SU-DHL-6 (cell line): ENCODE measurements at regions not wholly inside any gene's neighbourhood (a gene's known extent, or its start where the extent isn't known, plus 50 kb on each side); places are given as distances from the start of the nearest gene placed in this dataset.

Experiments
- H2AFZ ChIP-seq: fragments of 200-600 bp; sonication (generic); 2 replicates; pipeline ENCODE4 v1.6.1; 2014; ENCODE audit warnings: low read depth, mild to moderate bottlenecking, moderate library complexity, mixed read lengths, antibody characterized with exemption, low read length; ENCODE audit not compliant: severe bottlenecking
- H3F3A ChIP-seq: fragments of 200-600 bp; shearing (Covaris generic); 2 replicates; pipeline ENCODE4 v1.6.0; 2016; ENCODE audit warnings: antibody characterized with exemption, mild to moderate bottlenecking; ENCODE audit not compliant: insufficient read depth
- H3K27ac ChIP-seq: fragments of 200-600 bp; sonication (generic); 2 replicates; pipeline ENCODE4 v1.5.1; 2016; ENCODE audit warnings: low read depth, mild to moderate bottlenecking, low read length, moderate library complexity, mixed read lengths
- H3K27me3 ChIP-seq: fragments of 200-600 bp; sonication (generic), shearing (Covaris generic); 2 replicates; pipeline ENCODE4 v1.6.0; 2014; ENCODE audit warnings: mild to moderate bottlenecking, low read length
- H3K36me3 ChIP-seq: fragments of 200-600 bp; sonication (generic); 2 replicates; pipeline ENCODE4 v1.6.1; 2014; ENCODE audit warnings: mild to moderate bottlenecking, low read length, mixed read lengths
- H3K4me2 ChIP-seq: fragments of 300-600, 200-600 bp; shearing (Covaris generic), sonication (generic); 2 replicates; pipeline ENCODE4 v1.6.0; 2014; ENCODE audit warnings: low read length, low read depth, mild to moderate bottlenecking; ENCODE audit not compliant: poor library complexity, severe bottlenecking
- H3K4me3 ChIP-seq: fragments of 200-600 bp; sonication (generic); 2 replicates; pipeline ENCODE4 v1.5.1; 2014; ENCODE audit warnings: antibody characterized with exemption, low read length, mild to moderate bottlenecking, mixed read lengths; ENCODE audit not compliant: insufficient read depth, poor library complexity, severe bottlenecking
- H3K79me2 ChIP-seq: fragments of 200-600 bp; sonication (generic); 2 replicates; pipeline ENCODE4 v1.6.1; 2014; ENCODE audit warnings: mild to moderate bottlenecking, low read length, moderate library complexity; ENCODE audit not compliant: insufficient read depth
- H3K9ac ChIP-seq: fragments of 200-600 bp; sonication (generic); 2 replicates; pipeline ENCODE4 v1.7.0; 2014; ENCODE audit warnings: mild to moderate bottlenecking, low read length
- H3K9me2 ChIP-seq: fragments of 200-600 bp; sonication (generic); replicated peaks from 2 replicates; pipeline ENCODE4 v1.6.1; 2014; ENCODE audit warnings: low read length; ENCODE audit not compliant: insufficient read depth
- H3K9me3 ChIP-seq: fragments of 200-600 bp; sonication (generic); 2 replicates; pipeline ENCODE4 v1.6.1; 2014; ENCODE audit warnings: low read length, mixed read lengths; ENCODE audit not compliant: insufficient read depth
- H4K20me1 ChIP-seq: fragments of 200-600 bp; sonication (generic); 2 replicates; pipeline ENCODE4 v1.6.1; 2014; ENCODE audit warnings: low read depth, mild to moderate bottlenecking, antibody characterized with exemption, low read length, moderate library complexity, mixed read lengths
- EZH2phosphoT487 ChIP-seq: fragments of 200-600 bp; sonication (generic), shearing (Covaris generic); conservative IDR thresholded peaks from 2 replicates; pipeline ENCODE4 v1.6.1; 2018; ENCODE audit warnings: mild to moderate bottlenecking, antibody characterized with exemption, low read length, moderate library complexity, mixed read lengths
- TF ChIP-seq, protein P1 (sequence below): fragments of 200-600 bp; sonication (generic); IDR thresholded peaks from one replicate; pipeline ENCODE4 v1.5.1; 2017; ENCODE audit warnings: antibody characterized with exemption, mild to moderate bottlenecking, low read length, moderate library complexity; ENCODE audit not compliant: insufficient read depth, poor library complexity, severe bottlenecking

DNA sequence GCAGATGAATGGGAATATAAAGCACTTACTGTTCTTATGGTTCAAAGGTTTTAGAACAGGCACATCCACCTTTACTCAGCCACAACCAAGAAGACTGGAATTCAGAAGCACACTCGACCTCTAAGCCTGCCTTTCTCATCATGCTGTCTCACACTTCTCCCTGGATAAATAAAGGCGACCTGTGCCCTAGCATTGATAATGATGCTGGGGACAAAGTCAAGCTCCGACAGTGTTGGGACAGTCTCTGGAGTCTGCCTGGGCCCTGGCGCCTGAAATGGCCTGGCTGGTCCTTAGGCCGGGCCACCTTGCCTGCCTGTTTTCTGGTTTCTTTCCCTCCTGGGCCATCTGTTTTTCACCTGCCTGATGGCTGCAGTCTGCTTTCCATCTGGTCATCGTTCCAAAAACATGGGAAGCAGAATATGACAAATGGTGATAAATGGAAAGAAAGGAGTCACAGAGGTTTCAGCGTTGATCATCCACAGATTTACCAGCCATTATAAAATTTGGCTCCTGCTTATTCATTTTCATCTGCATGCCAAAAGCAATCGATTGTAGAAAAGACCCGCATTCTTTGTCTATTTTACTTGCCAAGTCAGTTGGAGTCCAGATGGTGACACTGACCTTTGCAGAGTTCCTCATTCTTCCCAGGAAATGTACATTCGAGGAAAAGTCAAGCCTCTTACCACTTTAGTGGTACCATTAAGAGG is 91.2 kb upstream of the KCNJ15 start:
- H3K36me3 ChIP-seq: no peaks in the 10 kb centered on the region
- no peaks in the 10 kb centered on the region for H4K20me1 ChIP-seq
- no peak overlapping the region for H3K9ac ChIP-seq
- no peak for TF ChIP-seq EZH2phosphoT487
- TF ChIP-seq, protein P1, sequence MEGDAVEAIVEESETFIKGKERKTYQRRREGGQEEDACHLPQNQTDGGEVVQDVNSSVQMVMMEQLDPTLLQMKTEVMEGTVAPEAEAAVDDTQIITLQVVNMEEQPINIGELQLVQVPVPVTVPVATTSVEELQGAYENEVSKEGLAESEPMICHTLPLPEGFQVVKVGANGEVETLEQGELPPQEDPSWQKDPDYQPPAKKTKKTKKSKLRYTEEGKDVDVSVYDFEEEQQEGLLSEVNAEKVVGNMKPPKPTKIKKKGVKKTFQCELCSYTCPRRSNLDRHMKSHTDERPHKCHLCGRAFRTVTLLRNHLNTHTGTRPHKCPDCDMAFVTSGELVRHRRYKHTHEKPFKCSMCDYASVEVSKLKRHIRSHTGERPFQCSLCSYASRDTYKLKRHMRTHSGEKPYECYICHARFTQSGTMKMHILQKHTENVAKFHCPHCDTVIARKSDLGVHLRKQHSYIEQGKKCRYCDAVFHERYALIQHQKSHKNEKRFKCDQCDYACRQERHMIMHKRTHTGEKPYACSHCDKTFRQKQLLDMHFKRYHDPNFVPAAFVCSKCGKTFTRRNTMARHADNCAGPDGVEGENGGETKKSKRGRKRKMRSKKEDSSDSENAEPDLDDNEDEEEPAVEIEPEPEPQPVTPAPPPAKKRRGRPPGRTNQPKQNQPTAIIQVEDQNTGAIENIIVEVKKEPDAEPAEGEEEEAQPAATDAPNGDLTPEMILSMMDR: no peak
- H3K9me2 ChIP-seq: no peaks in the 10 kb centered on the region
- no peaks in the 10 kb centered on the region for H3K9me3 ChIP-seq
- no peak overlapping the region for H3K4me3 ChIP-seq
- no peaks in the 10 kb centered on the region for H3K79me2 ChIP-seq
- no peak overlapping the region for H2AFZ ChIP-seq
- no peak overlapping the region for H3K4me2 ChIP-seq
- no peaks in the 10 kb centered on the region for H3K27me3 ChIP-seq
- no peaks in the 10 kb centered on the region for H3F3A ChIP-seq
- H3K27ac ChIP-seq: no peak overlapping the region

DNA sequence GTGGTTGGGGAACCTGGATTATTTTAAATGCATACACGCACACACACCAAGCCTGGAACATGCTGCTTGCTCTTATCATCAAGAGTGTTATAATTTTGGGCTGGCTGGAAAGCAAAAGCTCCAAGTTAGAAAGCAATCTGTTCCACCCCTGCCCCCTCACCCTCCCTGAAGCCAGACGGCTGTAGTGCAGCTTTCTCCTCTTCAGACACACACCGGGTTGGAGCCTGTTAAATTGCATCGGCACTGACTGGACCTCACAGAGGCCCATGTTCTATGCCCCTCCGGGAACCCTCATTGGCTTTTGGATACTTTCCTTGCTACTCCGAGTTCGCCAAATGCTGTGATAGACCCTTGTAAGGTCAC is 90.6 kb upstream of the KCNJ15 start:
- H3K27ac ChIP-seq: no peak overlapping the region
- no peak overlapping the region for H3K4me2 ChIP-seq
- TF ChIP-seq, protein P1: no peak
- TF ChIP-seq EZH2phosphoT487: no peak
- H3F3A ChIP-seq: no peaks in the 10 kb centered on the region
- H3K4me3 ChIP-seq: no peak overlapping the region
- H2AFZ ChIP-seq: no peak overlapping the region
- no peaks in the 10 kb centered on the region for H3K9me3 ChIP-seq
- no peaks in the 10 kb centered on the region for H4K20me1 ChIP-seq
- H3K9ac ChIP-seq: no peak overlapping the region
- H3K27me3 ChIP-seq: no peaks in the 10 kb centered on the region
- H3K79me2 ChIP-seq: no peaks in the 10 kb centered on the region
- no peaks in the 10 kb centered on the region for H3K9me2 ChIP-seq
- no peaks in the 10 kb centered on the region for H3K36me3 ChIP-seq

DNA sequence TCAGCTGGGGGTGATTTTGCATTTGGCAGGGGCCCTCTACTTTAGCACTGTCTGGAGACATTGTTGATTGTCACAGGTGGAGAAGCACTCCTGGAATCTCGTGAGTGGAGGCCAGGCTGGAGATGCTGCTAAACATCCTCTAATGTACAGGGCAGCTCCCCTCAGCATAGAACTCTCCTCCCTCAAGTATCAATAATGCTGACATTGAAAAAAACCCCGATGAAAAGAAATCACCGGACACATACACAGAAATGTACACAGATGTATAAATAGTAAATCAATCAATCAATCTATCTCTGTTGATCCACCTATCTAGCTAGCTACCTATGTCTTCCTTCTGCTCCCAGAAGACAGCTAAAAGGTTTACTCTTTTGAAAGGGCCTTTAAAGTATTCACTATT is 89.4 kb upstream of the KCNJ15 start:
- Histone ChIP-seq H3K27ac (no peak overlapping the region), H2AFZ (no peak overlapping the region), H3K36me3 (no peaks in the 10 kb centered on the region), H4K20me1 (no peaks in the 10 kb centered on the region), H3F3A (no peaks in the 10 kb centered on the region), H3K9ac (no peak overlapping the region), H3K79me2 (no peaks in the 10 kb centered on the region), H3K9me2 (no peaks in the 10 kb centered on the region), H3K4me2 (no peak overlapping the region), H3K4me3 (no peak overlapping the region), H3K27me3 (no peaks in the 10 kb centered on the region), H3K9me3 (no peaks in the 10 kb centered on the region)
- TF ChIP-seq EZH2phosphoT487: no peak
- TF ChIP-seq, protein P1: no peak
